HepG2 (cell line): ENCODE measurements at regions not wholly inside any gene's neighbourhood (a gene's known extent, or its start where the extent isn't known, plus 50 kb on each side); places are given as distances from the start of the nearest gene placed in this dataset.
A peak's percentile ranks its signal among the peaks of the same experiment; 100 is the strongest.

Experiments used
- ATAC-seq: fragments of 200-7000 bp; cut with Tn5 transposase; 3 replicates; pipeline ENCODE4 v1.9.1; 2020; ENCODE audit warnings: mild to moderate bottlenecking, moderate library complexity
- BruUV-seq: library from RNA; stranded (reverse); fragments of 400-500 nt; replicated peaks from 2 replicates; lab custom pipeline; 2021; lab: Mats Ljungman, UMichigan
- CTCF ChIA-PET: fragments of 300-600 bp; formaldehyde crosslinking; extraction: SDS; loops from one replicate; lab custom pipeline; 2021; ENCODE audit warnings: low total read pairs, inconsistent platforms, low intra/inter-chr PET ratio; lab: Yijun Ruan, JAX
- POLR2A ChIA-PET: fragments of 350-600 bp; sonication (Branson Sonifier 250); formaldehyde crosslinking; loops from one replicate; lab custom pipeline; 2020; ENCODE audit warnings: antibody characterized with exemption, inconsistent platforms; lab: Yijun Ruan, JAX
- DNase-seq: peaks from one replicate; pipeline ENCODE4 v3.0.0-alpha.2; 2015; ENCODE audit warnings: low spot score
- FAIRE-seq: peaks from 3 replicates; lab custom pipeline; 2011; peaks lifted over from hg19 to GRCh38; lab: Jason Lieb, UNC
- H2AFZ ChIP-seq: one replicate; pipeline ENCODE4 v1.6.1; 2011; ENCODE audit warnings: low read length, inconsistent platforms
- H3K27ac ChIP-seq: fragments of 300-600 bp; 3 replicates; pipeline ENCODE4 v1.8.0; 2011; ENCODE audit warnings: mixed run types, mild to moderate bottlenecking, mixed read lengths, low read length, inconsistent platforms; ENCODE audit not compliant: insufficient read depth; ENCODE audit errors: extremely low read length
- H3K27me3 ChIP-seq, 2 experiments: fragments of 200-600 bp in 1 of 2; 2 replicates in 1 of 2; 3 replicates in 1 of 2; pipeline versions ENCODE4 v1.6.0 to v1.8.0; 2011; ENCODE audit warnings: low read length in 2 of 2, mild to moderate bottlenecking in 2 of 2, moderate library complexity in 2 of 2, inconsistent platforms in 1 of 2; ENCODE audit not compliant: insufficient read depth in 2 of 2, control insufficient read depth in 1 of 2
- H3K36me3 ChIP-seq, 2 experiments: fragments of 200-600 bp in 1 of 2; replicated peaks in 1 of 2; 2 replicates in 1 of 2; 3 replicates in 1 of 2; pipeline versions ENCODE4 v1.5.1 to v1.8.0; 2011; ENCODE audit warnings: low read length in 2 of 2, inconsistent platforms in 1 of 2; ENCODE audit not compliant: insufficient read depth in 2 of 2, control insufficient read depth in 1 of 2
- H3K4me1 ChIP-seq: 2 replicates; pipeline ENCODE4 v1.5.1; 2012; ENCODE audit warnings: low read length, inconsistent platforms; ENCODE audit not compliant: insufficient read depth
- H3K4me2 ChIP-seq: 2 replicates; pipeline ENCODE4 v1.6.0; 2011; ENCODE audit warnings: low read depth, low read length, inconsistent platforms
- H3K4me3 ChIP-seq, 3 experiments: fragments of 200-600 bp in 1 of 3; sonication (generic), shearing (Covaris generic) in 1 of 3; replicated peaks in 1 of 3; 2 replicates each; pipeline ENCODE4 v1.5.1; 2011 to 2016; ENCODE audit warnings: low read length in 3 of 3, inconsistent platforms in 2 of 3, low read depth in 2 of 3, mild to moderate bottlenecking in 2 of 3, control low read depth in 1 of 3, mixed read lengths in 1 of 3; ENCODE audit not compliant: insufficient read depth in 1 of 3
- H3K79me2 ChIP-seq: one replicate; pipeline ENCODE4 v1.6.1; 2011; ENCODE audit warnings: low read length, inconsistent platforms; ENCODE audit not compliant: insufficient read depth
- H3K9ac ChIP-seq: 2 replicates; pipeline ENCODE4 v1.6.0; 2011; ENCODE audit warnings: mild to moderate bottlenecking, low read depth, low read length, inconsistent platforms; ENCODE audit not compliant: insufficient read depth
- H3K9me3 ChIP-seq: 2 replicates; pipeline ENCODE4 v1.5.1; 2012; ENCODE audit warnings: mild to moderate bottlenecking, low read length
- H4K20me1 ChIP-seq: 2 replicates; pipeline ENCODE4 v1.6.0; 2011; ENCODE audit warnings: inconsistent platforms, mild to moderate bottlenecking, low read length, moderate library complexity; ENCODE audit not compliant: insufficient read depth
- GABPB1 ChIP-seq: IDR thresholded peaks from 2 replicates; pipeline ENCODE4 v1.6.1; 2016; ENCODE audit warnings: mild to moderate bottlenecking, missing genetic modification reagents, moderate library complexity, missing compliant biosample characterization
- HOMEZ ChIP-seq: IDR thresholded peaks from 2 replicates; pipeline ENCODE4 v1.6.1; 2016; ENCODE audit warnings: low read depth
- HOXD1 ChIP-seq: sonication (generic); formaldehyde crosslinking; IDR thresholded peaks from 2 replicates; pipeline ENCODE4 v1.5.0; 2020; ENCODE audit warnings: missing genetic modification reagents
- KDM1A ChIP-seq: IDR thresholded peaks from 2 replicates; pipeline ENCODE4 v1.6.1; 2016; ENCODE audit warnings: missing compliant biosample characterization
- PCBP1 ChIP-seq: fragments of 200-400 bp; formaldehyde crosslinking; IDR thresholded peaks from 2 replicates; pipeline ENCODE4 v1.6.1; 2017; ENCODE audit warnings: mild to moderate bottlenecking, low read depth, low read length, borderline replicate concordance
- RFXANK ChIP-seq: IDR thresholded peaks from 2 replicates; pipeline ENCODE4 v1.6.1; 2016
- SMAD3 ChIP-seq: sonication (generic); formaldehyde crosslinking; IDR thresholded peaks from 2 replicates; pipeline ENCODE4 v1.4.0; 2020; ENCODE audit warnings: missing genetic modification reagents
- THAP9 ChIP-seq: sonication (generic); formaldehyde crosslinking; IDR thresholded peaks from 2 replicates; pipeline ENCODE4; 2020; ENCODE audit warnings: missing genetic modification reagents, mild to moderate bottlenecking, borderline replicate concordance
- ZBTB38 ChIP-seq: sonication (generic); formaldehyde crosslinking; IDR thresholded peaks from 2 replicates; pipeline ENCODE4 v1.5.1; 2020; ENCODE audit warnings: mild to moderate bottlenecking, missing genetic modification reagents
- ZNF264 ChIP-seq: sonication (generic); formaldehyde crosslinking; IDR thresholded peaks from 2 replicates; pipeline ENCODE4 v1.4.0; 2020; ENCODE audit warnings: missing genetic modification reagents
- ZNF784 ChIP-seq: sonication (generic); formaldehyde crosslinking; IDR thresholded peaks from 2 replicates; pipeline ENCODE4 v1.5.1; 2020; ENCODE audit warnings: missing genetic modification reagents, mild to moderate bottlenecking, borderline replicate concordance
- WGBS: methylation state at CpG from one replicate; pipeline ENCODE4 v1.1.6; 2017; ENCODE audit warnings: low lambda C conversion rate; 5-methylcytosine and 5-hydroxymethylcytosine counted together
- in situ Hi-C: cut with HindIII; loops from 2 replicates; pipeline ENCODE4 v1.10.0; 2017; ENCODE audit warnings: low pct_unique_long_range_greater_than_20kb; ENCODE audit not compliant: extremely low pct_ligation_motif_present
- intact Hi-C: fragments of 100-400 bp; cut with micrococcal nuclease; formaldehyde crosslinking; loops from one replicate; pipeline ENCODE4 v1.10.0; 2022; ENCODE audit not compliant: unreplicated experiment

GRCh38 chr14:89042021-89042420 lies 217.6 kb downstream of the TTC8 start (continued):
- TF ChIP-seq KDM1A (no peak), ZNF784 (CRISPR knock-in tag) (peak; percentile 95), HOMEZ (CRISPR knock-in tag) (peak; percentile 32; the same call in 1 of the 2 replicates), HOXD1 (CRISPR knock-in tag) (no peak), PCBP1 (no peak), SMAD3 (CRISPR knock-in tag) (no peak), RFXANK (no peak), ZNF264 (CRISPR knock-in tag) (no peak), ZBTB38 (0 out of 2 replicates have a peak, but pooled peaks have one; percentile 26)

GRCh38 chr14:89053303-89053702 lies 228.9 kb downstream of the TTC8 start:
- H3K4me2 ChIP-seq = no peak overlapping the region
- no peak for DNase-seq
- TF ChIP-seq THAP9 (CRISPR knock-in tag) (no peak), GABPB1 (no peak)
- H4K20me1 ChIP-seq = no peaks in the 10 kb centered on the region
- no TSS peak for BruUV-seq
- in situ Hi-C loops (no loop called here), intact Hi-C loops (no loop called here)
- no peaks in the 10 kb centered on the region for H3K4me1 ChIP-seq
- H3K9me3 ChIP-seq = no peaks in the 10 kb centered on the region
- H3K27ac ChIP-seq = no peak overlapping the region
- no peak for ATAC-seq
- 35% methylated on average over 5 of the region's 5 CpGs for WGBS
- no peak overlapping the region for H2AFZ ChIP-seq
- ChIA-PET POLR2A (no interaction called here), CTCF (no interaction called here)
- H3K27me3 ChIP-seq = no peaks in the 10 kb centered on the region; a peak in 1 of 5 replicates
- H3K79me2 ChIP-seq = no peaks in the 10 kb centered on the region
- no peak for FAIRE-seq
- no peak overlapping the region for H3K9ac ChIP-seq
- H3K36me3 ChIP-seq = no peaks in the 10 kb centered on the region
- no peak overlapping the region for H3K4me3 ChIP-seq
